Prostate gland (tissue), 2 donors: ENCODE measurements at regions not wholly inside any gene's neighbourhood (a gene's known extent, or its start where the extent isn't known, plus 50 kb on each side); places are given as distances from the start of the nearest gene placed in this dataset.

Experiments
- CTCF ChIP-seq, 4 experiments: fragments of 200-600 bp in 2 of 4; fragments of 450-650 bp in 2 of 4; sonication (generic) in 2 of 4; IDR thresholded peaks; 1 replicate in 3 of 4; 2 replicates in 1 of 4; pipeline ENCODE4 v1.5.1; 2016 to 2019; ENCODE audit warnings: antibody characterized with exemption in 4 of 4, mild to moderate bottlenecking in 2 of 4, moderate library complexity in 2 of 4
- POLR2A ChIP-seq: fragments of 450-650 bp; IDR thresholded peaks from one replicate; pipeline ENCODE4 v1.6.1; 2016; ENCODE audit warnings: antibody characterized with exemption, mild to moderate bottlenecking

DNA sequence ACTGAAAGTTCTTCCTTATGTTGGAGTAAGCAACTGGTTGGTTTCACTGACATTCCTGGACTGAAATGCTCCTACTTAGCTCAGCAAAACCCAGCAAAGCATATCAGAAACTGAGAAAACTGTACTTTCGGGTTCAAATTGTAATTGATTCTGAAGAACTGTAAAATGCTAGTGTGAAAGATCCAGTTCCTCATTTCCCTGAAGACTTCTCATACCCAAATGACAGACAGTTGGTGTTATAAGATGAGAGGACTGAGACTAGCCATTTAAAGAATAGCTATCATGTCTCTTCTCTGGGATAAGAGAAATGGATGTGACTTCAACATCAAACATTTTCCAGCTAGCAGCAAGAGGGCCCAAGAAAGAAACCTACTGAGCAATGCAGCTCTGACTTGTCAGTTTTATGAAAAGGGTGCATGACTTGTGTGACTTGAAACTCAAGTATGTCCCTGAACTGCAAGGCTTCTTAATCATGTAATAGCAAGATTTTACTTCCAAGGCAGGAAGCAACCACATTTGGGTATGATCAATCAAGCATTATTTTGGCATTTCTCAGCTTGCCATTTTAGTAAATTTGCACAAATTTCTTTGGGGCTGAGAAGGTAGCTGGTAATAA, 420.3 kb upstream of the MMADHC start:
- TF ChIP-seq POLR2A: no peak
- no peak for TF ChIP-seq CTCF (IDR thresholded peaks at IDR 0.05)
